ENCODE measurements at regions not wholly inside any gene's neighbourhood (a gene's known extent, or its start where the extent isn't known, plus 50 kb on each side); places are given as distances from the start of the nearest gene placed in this dataset.

GRCh38 chr3:34683851-34684250, 885.4 kb downstream of the PDCD6IP start:
- H3K27me3 ChIP-seq (ENCODE audit: control insufficient read depth, insufficient read depth, low read length) = no peaks in the 10 kb centered on the region
- H3K36me3 ChIP-seq (ENCODE audit: control insufficient read depth, insufficient read depth, low read length) = no peaks in the 10 kb centered on the region
- TF ChIP-seq CTCF (IDR thresholded peaks at IDR 0.05; ENCODE audit: insufficient read depth, low read length, poor library complexity, severe bottlenecking) = peak; percentile 64
- peak; percentile 4 for DNase-seq (ENCODE audit: low read depth)
- H3K4me3 ChIP-seq (ENCODE audit: low read depth, low read length) = no peak overlapping the region

DNA sequence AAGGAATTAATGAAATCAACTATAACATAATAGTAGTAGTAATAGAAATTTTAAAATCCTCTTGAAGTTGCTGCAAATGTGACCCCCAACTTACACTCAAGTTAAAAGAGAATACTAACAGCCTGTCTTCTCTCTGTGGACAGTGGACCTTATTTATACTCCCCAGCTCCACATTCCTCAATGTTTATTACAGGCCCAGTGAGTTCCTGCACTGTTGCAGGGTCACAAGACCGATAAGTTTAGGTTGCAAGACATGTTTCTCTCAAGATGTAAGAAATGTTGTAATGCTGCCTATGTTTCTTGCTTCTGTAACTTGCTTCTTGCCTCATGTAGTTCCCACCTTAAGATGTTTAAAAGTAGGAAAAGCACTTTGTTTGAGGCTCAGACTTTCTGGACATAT, 888.1 kb downstream of the PDCD6IP start:
- no peaks in the 10 kb centered on the region for H3K36me3 ChIP-seq (ENCODE audit: control insufficient read depth, insufficient read depth, low read length)
- TF ChIP-seq CTCF (IDR thresholded peaks at IDR 0.05; ENCODE audit: insufficient read depth, low read length, poor library complexity, severe bottlenecking) = no peak

GRCh38 chr3:34687671-34688070, 889.2 kb downstream of the PDCD6IP start:
- TF ChIP-seq CTCF (IDR thresholded peaks at IDR 0.05; ENCODE audit: insufficient read depth, low read length, poor library complexity, severe bottlenecking) = no peak
- no peak for DNase-seq (ENCODE audit: low read depth)

More for the DNA sequence above, 888.1 kb downstream of the PDCD6IP start:
- DNase-seq (ENCODE audit: low read depth) = no peak
- no peaks in the 10 kb centered on the region for H3K27me3 ChIP-seq (ENCODE audit: control insufficient read depth, insufficient read depth, low read length)
- no peak overlapping the region for H3K4me3 ChIP-seq (ENCODE audit: low read depth, low read length)

GRCh38 chr3:34696831-34697230, 898.4 kb downstream of the PDCD6IP start:
- H3K27me3 ChIP-seq (ENCODE audit: control insufficient read depth, insufficient read depth, low read length) = no peaks in the 10 kb centered on the region
- H3K36me3 ChIP-seq (ENCODE audit: control insufficient read depth, insufficient read depth, low read length) = no peaks in the 10 kb centered on the region
- no peak for TF ChIP-seq CTCF (IDR thresholded peaks at IDR 0.05; ENCODE audit: insufficient read depth, low read length, poor library complexity, severe bottlenecking)
- no peak for DNase-seq (ENCODE audit: low read depth)
- no peak overlapping the region for H3K4me3 ChIP-seq (ENCODE audit: low read depth, low read length)

More at GRCh38 chr3:34687671-34688070, 889.2 kb downstream of the PDCD6IP start:
- Histone ChIP-seq H3K4me3 (ENCODE audit: low read depth, low read length) (no peak overlapping the region), H3K36me3 (ENCODE audit: control insufficient read depth, insufficient read depth, low read length) (no peaks in the 10 kb centered on the region), H3K27me3 (ENCODE audit: control insufficient read depth, insufficient read depth, low read length) (no peaks in the 10 kb centered on the region)

DNA sequence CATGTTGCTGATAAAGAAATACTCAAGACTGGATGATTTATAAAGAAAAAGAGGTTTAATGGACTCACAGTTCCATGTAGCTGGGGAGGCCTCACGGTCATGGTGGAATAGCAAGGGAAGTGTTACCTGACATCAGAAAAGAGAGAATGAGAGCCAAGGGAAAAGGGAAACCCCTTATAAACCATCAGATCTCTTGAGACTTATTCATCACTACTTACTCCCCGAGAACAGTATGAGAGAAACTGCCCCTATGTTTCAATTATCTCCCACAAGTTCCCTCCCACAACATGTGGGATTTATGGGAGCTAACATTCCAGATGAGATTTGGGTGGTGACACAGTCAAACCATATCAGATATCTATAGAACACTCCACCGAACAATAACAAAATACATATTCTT, 904.6 kb downstream of the PDCD6IP start:
- DNase-seq (ENCODE audit: low read depth) = no peak
- Histone ChIP-seq H3K4me3 (ENCODE audit: low read depth, low read length) (no peak overlapping the region), H3K27me3 (ENCODE audit: control insufficient read depth, insufficient read depth, low read length) (no peaks in the 10 kb centered on the region), H3K36me3 (ENCODE audit: control insufficient read depth, insufficient read depth, low read length) (no peaks in the 10 kb centered on the region)
- no peak for TF ChIP-seq CTCF (IDR thresholded peaks at IDR 0.05; ENCODE audit: insufficient read depth, low read length, poor library complexity, severe bottlenecking)

- TF ChIP-seq CTCF (IDR thresholded peaks at IDR 0.05; ENCODE audit: insufficient read depth, low read length, poor library complexity, severe bottlenecking) = no peak
- DNase-seq (ENCODE audit: low read depth) = no peak
- Histone ChIP-seq H3K4me3 (ENCODE audit: low read depth, low read length) (no peak overlapping the region), H3K36me3 (ENCODE audit: control insufficient read depth, insufficient read depth, low read length) (no peaks in the 10 kb centered on the region), H3K27me3 (ENCODE audit: control insufficient read depth, insufficient read depth, low read length) (no peaks in the 10 kb centered on the region)
Measured at GRCh38 chr3:34724916-34725499, 914.3 kb upstream of the ARPP21 start.
